ENCODE measurements at regions not wholly inside any gene's neighbourhood (a gene's known extent, or its start where the extent isn't known, plus 50 kb on each side); places are given as distances from the start of the nearest gene placed in this dataset.
"Not testable (repeated sequence)": the region's sequence is repeated elsewhere in the genome, so short reads cannot be mapped to it uniquely, and the experiment has no call there.

GRCh38 chr6:44049989-44050871 is 77.0 kb downstream of the MRPL14 start:
- DNase-seq, result no peak

- DNase-seq, result no peak
Observed at GRCh38 chr6:44049163-44049988, 77.9 kb downstream of the MRPL14 start.

GRCh38 chr6:44048277-44048676 is 79.0 kb downstream of the MRPL14 start:
- DNase-seq, result no peak

DNA sequence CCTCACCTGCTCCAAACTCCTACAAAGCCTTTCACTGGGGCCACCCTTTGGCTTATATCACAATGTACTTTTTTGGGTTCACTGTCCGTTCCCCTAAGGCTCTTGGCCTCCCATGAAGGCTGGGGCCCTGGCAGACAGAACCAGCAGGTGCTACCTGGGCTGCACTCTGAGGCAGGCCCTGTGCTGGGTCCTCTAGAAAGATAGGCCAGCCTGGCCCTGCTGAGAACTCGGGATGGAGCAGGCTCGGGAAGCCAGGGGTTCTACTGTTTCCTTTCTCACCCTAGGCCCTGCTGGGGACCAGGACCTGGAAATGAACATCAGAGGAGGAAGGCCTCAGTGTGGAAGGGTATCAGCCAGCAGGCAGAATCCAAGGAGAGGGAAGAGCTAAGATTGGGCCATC is 79.5 kb downstream of the MRPL14 start:
- no peak for DNase-seq

DNA sequence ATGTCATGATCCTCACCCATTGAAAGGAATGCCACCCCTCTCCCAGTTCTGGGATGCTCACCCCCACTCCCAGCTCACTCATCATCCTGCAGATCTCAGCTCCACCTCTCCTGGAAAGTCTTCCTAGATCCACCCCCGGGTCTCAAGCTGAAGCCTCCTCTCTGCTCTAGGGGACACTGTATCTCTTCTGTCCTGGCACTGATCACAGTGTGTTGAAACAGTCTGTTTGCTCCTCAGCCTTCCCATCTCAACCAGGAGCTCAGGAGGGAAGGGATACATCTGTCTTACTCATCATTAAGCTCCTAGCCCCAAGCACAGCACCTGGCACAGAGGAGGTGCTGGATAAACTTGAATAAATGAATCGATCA is 80.1 kb downstream of the MRPL14 start:
- DNase-seq, result no peak

DNA sequence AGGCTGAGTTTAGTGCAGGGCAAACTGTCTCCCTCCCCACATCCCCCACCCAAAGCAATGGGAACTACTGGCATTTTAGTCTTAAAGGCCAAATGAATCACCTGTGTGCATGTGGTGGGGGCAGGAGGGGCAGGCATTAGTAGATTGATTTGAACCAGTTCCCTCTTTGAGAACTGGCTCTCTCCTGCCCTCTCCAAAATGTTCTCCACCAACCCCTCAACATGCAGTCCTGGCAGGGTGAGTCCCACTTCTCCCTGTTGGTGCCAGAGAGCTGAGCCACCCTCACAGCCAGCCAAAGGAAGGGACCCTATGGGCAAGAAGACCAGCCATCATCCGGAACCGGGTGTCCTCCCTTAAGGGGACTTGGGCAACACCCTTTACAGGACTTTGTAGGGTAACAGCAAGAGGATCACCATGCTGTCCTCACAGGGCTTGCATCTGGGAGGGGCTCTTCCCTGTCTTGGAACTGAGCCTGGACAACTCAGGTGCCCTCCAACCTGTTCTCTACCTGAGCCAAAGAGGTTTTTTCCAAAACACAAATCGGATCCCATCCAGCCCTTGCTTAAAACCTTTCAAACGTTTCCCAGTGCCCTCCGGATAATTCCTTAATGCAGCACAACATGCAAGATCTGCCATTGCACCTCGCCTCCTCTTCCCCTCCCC is 80.6 kb downstream of the MRPL14 start:
- DNase-seq, result no peak

DNA sequence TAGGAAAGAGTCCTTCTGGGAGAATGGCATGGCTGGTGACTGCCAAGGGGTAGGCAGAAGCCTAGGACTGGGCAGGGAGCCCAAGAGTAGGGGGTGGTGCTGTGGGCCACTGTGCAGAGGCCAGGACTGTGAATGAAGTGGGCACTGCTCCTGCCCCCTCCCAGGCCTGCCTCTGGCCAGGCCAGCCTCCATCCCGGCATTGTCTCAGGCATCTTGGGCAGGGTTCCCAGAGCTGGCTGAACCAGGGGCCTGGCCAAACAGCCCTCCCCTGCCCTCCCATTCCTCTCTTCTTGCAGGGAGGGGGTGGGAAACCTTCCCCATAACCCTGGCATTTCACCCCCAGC is 81.6 kb downstream of the MRPL14 start:
- no peak for DNase-seq

DNA sequence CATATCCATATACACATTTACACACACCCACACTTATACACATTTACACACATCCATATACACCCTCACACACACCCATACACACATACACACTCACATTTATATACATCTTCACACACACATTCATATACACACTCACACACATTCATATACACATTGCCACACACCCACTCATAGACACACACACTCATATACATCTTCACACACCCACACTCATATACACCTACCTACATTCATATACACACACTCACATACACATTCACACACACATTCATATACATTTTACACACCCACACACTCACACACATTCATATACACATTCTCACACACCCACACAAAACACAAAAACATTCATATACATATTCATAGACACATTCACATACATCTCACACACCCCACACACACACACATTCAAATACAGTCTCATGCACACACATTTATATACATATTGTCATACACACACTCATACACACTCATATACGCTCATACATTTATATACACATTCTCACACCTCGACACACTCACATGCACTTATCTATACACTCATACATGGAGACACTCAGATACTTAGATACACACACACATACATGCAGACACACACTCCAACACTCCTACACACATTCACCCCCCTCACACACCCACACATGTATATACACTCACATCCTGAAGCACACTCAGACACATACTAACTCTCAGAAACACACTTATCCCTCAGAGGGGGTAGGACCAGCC is 82.1 kb downstream of the MRPL14 start:
- no peak for DNase-seq

GRCh38 chr6:44044154-44044539 is 83.1 kb downstream of the MRPL14 start:
- DNase-seq, result no peak

DNA sequence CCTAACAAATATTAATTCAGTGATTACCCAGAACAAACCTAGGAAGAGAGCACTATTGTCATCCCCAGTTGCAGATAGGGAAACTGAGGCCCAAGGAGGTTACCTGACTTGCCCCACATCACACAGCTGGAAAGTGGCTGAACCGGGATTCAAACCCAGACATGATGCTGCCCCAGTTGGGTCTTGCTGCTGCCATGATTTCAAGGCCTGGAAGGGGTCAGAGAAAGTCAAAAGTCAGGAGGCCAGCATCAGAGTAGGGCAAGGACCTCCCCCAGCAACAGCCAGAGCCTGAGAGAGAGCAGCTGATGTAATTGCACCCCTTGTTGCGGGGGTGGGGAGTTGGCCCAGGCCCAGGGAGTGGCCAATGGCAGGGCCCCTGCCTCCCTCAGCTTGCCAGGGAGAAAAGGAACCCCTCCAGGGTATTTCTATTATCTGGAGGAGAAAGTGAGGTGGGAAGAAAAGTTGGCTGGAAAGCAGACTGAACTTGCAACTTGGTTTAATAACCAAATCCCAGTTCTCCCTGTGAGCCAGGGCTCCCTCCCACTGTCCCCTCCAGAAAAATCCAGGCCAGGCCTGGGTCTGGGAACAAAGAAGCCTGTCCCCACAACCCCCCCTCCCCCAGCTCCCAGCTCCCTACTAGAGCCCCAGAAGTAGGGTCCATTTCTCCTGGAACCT is 83.6 kb downstream of the MRPL14 start:
- DNase-seq, result no peak

- DNase-seq, result no peak
Observed at GRCh38 chr6:44042989-44043478, 84.2 kb downstream of the MRPL14 start.

GRCh38 chr6:44042261-44042988 is 84.8 kb downstream of the MRPL14 start:
- no peak for DNase-seq

DNA sequence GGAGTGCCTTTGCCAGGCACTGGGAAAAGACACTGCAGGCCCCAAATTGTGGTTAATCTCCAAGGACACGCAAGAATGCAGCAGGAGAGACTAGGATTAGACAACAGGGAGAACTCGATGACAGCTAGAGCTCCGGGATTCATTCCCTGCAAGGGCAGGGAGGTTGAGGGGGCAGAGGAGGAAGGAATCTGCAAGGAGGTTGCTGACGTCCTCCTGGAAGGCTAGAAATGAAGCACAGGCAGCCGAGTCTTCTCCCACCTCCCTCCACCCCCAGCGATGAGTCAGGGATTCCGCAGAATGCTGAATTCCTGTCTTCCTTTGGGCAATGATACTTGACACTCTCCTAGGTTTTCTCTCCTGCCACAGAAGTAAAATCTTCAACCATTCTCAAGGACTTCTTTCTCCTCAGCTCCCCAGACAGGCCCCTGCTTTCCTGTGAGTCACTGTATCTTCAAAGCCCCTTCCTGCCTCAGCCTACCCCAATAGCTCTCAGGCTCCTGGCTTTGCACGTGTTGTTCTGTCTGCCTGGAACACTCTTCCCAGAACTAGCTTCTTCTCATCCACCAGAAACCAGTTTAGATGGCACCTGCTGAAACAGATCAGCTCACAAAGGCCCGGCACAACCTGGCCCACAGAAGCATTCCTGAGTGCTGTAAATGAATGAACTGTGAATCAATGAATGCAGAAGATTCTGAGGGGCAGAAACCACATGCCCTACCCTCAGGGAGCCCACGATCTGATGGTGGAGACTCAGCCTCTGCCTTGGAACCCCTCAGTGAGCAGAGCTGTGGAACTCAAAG is 85.6 kb downstream of the MRPL14 start:
- DNase-seq, result no peak

DNA sequence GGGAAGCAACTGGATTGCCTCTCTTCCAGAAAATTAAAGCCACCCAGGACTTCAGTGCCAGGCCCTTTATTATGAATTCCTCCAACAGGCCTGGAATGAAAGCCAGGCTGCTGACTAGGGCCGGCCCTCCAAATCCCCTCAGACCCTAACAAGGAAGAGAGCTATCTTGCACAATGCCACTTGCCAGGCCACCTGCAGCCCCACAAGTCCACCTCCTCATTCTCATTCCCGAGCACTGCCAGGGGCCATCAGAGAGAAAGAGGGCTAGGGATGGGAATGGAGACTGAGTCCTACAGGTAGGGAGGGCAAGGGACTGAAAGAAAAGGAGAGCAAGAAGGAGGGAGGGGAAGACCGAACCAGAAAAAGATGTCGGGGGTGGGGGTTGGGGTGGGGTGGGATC is 86.5 kb downstream of the MRPL14 start:
- DNase-seq, result no peak

DNA sequence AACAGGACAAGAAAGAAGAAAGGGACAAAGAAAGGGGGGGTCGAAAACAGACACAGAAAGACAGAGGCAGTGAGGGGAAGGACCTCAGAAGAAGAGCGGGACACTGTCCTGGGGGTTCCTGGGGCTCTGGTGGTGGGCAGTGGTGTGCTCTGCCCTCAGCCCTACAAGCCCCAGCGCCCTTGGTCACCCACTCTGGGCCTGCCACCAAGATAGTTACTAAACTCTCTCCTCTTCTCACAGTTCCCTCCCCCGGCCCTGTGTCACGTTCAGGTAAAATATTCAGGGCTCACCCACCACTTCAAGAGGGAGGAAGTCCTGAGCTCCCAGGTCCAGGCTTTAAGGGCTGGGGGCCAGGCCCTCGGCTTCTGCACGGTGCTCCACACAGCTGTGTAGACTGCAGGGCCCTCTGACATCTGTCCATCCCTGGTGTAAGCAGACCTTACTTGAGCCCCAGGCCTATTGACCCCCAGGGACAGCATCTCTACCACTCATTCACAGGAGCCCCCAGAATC is 87.4 kb downstream of the MRPL14 start:
- DNase-seq, result no peak

GRCh38 chr6:44039191-44039719 is 88.0 kb downstream of the MRPL14 start:
- no peak for DNase-seq

DNA sequence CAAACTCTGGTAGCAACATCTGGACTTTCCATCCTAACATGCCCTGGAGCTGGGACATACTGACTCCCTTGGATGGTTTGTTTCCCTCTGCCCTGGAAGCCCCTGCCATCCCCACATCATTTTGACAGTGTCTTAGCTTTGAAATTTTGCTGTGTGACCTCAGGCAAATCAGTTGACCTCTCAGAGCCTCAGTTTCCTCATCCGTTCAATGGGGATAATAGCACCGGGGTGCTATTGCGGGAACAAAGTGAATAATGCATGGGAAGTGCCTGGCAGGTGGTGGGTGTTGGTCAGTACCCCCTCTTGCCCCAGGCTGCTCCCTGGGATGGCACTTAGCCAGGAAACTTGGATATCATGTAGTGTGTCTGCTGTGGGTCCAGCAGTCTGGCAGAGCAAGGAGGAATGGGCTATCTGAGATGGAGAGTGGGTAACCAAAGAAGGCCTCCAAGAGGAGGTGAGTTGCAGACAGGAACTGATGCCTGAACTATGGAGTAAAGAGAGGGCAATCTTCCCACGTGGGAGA is 88.6 kb downstream of the MRPL14 start:
- no peak for DNase-seq

DNA sequence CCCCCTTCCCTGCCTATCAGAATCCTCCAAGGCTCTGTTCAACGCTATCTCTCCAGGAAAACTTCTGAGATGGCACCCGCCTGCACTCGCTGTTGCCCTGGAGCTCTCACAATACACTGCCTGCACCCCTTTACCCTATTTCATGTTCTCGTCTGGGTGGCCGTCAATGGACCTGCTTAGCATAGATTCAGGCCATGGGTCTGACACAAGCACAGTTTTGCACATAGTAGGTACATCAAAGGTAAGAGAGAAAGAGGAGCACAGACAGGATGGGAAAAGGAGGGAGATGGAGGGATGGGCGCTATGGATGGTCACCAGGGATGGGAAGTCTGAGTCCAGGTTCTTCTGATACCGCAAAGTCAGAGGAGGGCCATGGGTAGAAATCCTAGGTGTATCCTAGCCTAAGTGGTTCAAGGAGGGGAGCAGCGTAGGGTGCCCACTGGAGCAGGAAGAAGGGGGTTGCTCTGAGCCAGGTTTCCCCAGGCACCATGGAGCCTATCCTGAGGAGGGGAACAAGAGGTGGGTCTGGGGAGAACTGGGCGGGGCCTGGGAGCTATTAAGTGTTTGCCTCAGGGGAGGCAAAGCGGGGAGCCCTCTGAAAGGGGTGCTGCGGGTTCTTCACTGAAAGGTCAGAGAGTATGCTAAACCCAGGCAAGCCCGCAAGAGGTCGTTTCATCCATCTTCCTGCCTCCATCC is 89.3 kb downstream of the MRPL14 start:
- DNase-seq, result no peak

- not testable (repeated sequence) for DNase-seq
Observed at GRCh38 chr6:44037276-44037675, 90.0 kb downstream of the MRPL14 start.
